GM12878 (cell line): ENCODE measurements at regions not wholly inside any gene's neighbourhood (a gene's known extent, or its start where the extent isn't known, plus 50 kb on each side); places are given as distances from the start of the nearest gene placed in this dataset.
A peak's percentile ranks its signal among the peaks of the same experiment; 100 is the strongest.

Experiments used
- ATAC-seq: fragments of 200-7000 bp; cut with Tn5 transposase; 3 replicates; pipeline ENCODE4 v1.9.1; 2020; ENCODE audit warnings: mild to moderate bottlenecking, moderate library complexity
- BruUV-seq: library from RNA; stranded (reverse); fragments of 400-500 nt; replicated peaks from 2 replicates; lab custom pipeline; 2021; lab: Mats Ljungman, UMichigan
- CTCF ChIA-PET: fragments of 300-600 bp; sonication (Branson Sonifier 250); formaldehyde crosslinking; extraction: SDS; loops from one replicate; lab custom pipeline; 2021; ENCODE audit warnings: inconsistent platforms; lab: Yijun Ruan, JAX
- POLR2A ChIA-PET: fragments of 350-600 bp; formaldehyde crosslinking; extraction: SDS; loops from one replicate; lab custom pipeline; 2021; ENCODE audit warnings: inconsistent platforms; lab: Charles Lee
- RAD21 ChIA-PET: fragments of 300-600 bp; sonication (Branson Sonifier 250); formaldehyde crosslinking; loops from one replicate; lab custom pipeline; 2023; ENCODE audit warnings: antibody characterized with exemption; ENCODE audit not compliant: unreplicated experiment; lab: Charles Lee
- SMC1A ChIA-PET: fragments of 300-600 bp; sonication (Branson Sonifier 250); formaldehyde crosslinking; loops from one replicate; lab custom pipeline; 2023; ENCODE audit not compliant: unreplicated experiment, uncharacterized antibody; lab: Charles Lee
- DNase-seq: peaks from one replicate; pipeline ENCODE4 v3.0.0-alpha.2; 2011; ENCODE audit warnings: low read depth, low spot score
- FAIRE-seq: peaks from 3 replicates; lab custom pipeline; 2011; peaks lifted over from hg19 to GRCh38; lab: Jason Lieb, UNC
- H2AFZ ChIP-seq: 2 replicates; pipeline ENCODE4 v1.6.0; 2011; ENCODE audit warnings: low read depth, low read length, control low read depth; ENCODE audit not compliant: control insufficient read depth
- H3K27ac ChIP-seq: 2 replicates; pipeline ENCODE4 v1.5.1; 2011; ENCODE audit warnings: control low read depth; ENCODE audit not compliant: control insufficient read depth, insufficient read depth
- H3K27me3 ChIP-seq, 2 experiments: replicated peaks in 1 of 2; 2 replicates each; pipeline versions ENCODE4 v1.6.0 to v1.6.1; 2011; ENCODE audit warnings: low read length in 1 of 2; ENCODE audit not compliant: control insufficient read depth in 2 of 2, insufficient read depth in 2 of 2
- H3K36me3 ChIP-seq, 2 experiments: 2 replicates each; pipeline ENCODE4 v1.5.1; 2011; ENCODE audit warnings: low read length in 1 of 2; ENCODE audit not compliant: control insufficient read depth in 2 of 2, insufficient read depth in 2 of 2
- H3K4me1 ChIP-seq: 2 replicates; pipeline ENCODE4 v1.6.1; 2011; ENCODE audit warnings: mild to moderate bottlenecking, low read length, moderate library complexity, mixed read lengths; ENCODE audit not compliant: control insufficient read depth, insufficient read depth
- H3K4me2 ChIP-seq: 2 replicates; pipeline ENCODE4 v1.6.0; 2011; ENCODE audit warnings: control low read depth; ENCODE audit not compliant: control insufficient read depth, insufficient read depth
- H3K4me3 ChIP-seq: fragments of 200-600 bp; sonication (generic); 2 replicates; pipeline ENCODE4 v1.5.1; 2016
- H3K79me2 ChIP-seq: 2 replicates; pipeline ENCODE4 v1.6.0; 2011; ENCODE audit warnings: low read length; ENCODE audit not compliant: control insufficient read depth, insufficient read depth
- H3K9ac ChIP-seq: 2 replicates; pipeline ENCODE4 v1.8.0; 2011; ENCODE audit warnings: low read length, control low read depth, mixed read lengths; ENCODE audit not compliant: control insufficient read depth, insufficient read depth
- H3K9me3 ChIP-seq: replicated peaks from 3 replicates; pipeline ENCODE4 v1.5.1; 2011; ENCODE audit warnings: mild to moderate bottlenecking, low read length; ENCODE audit not compliant: control insufficient read depth, insufficient read depth
- H4K20me1 ChIP-seq: 2 replicates; pipeline ENCODE4 v1.6.0; 2011; ENCODE audit not compliant: control insufficient read depth, insufficient read depth
- ASH2L ChIP-seq: fragments of 300-600, 200-600 bp; sonication (generic); IDR thresholded peaks from 2 replicates; pipeline ENCODE4 v1.6.1; 2017; ENCODE audit warnings: low read depth, mild to moderate bottlenecking, borderline replicate concordance
- FOXM1 ChIP-seq: IDR thresholded peaks from 2 replicates; pipeline ENCODE4 v1.6.1; 2012; ENCODE audit warnings: low read depth, mild to moderate bottlenecking, inconsistent platforms, low read length, moderate library complexity
- LARP7 ChIP-seq: fragments of 450-650 bp; IDR thresholded peaks from 2 replicates; pipeline ENCODE4 v1.6.1; 2017; ENCODE audit warnings: mild to moderate bottlenecking
- MEF2B ChIP-seq: fragments of 450-650 bp; IDR thresholded peaks from 2 replicates; pipeline ENCODE4 v1.6.1; 2018; ENCODE audit warnings: mild to moderate bottlenecking, moderate library complexity; ENCODE audit not compliant: partially characterized antibody, poor library complexity, severe bottlenecking
- NR2C1 ChIP-seq: fragments of 450-650 bp; IDR thresholded peaks from 2 replicates; pipeline ENCODE4 v1.6.1; 2017; ENCODE audit warnings: antibody characterized with exemption, mild to moderate bottlenecking, moderate library complexity
- SIN3A ChIP-seq: IDR thresholded peaks from 2 replicates; pipeline ENCODE4 v1.6.1; 2012; ENCODE audit warnings: low read depth, low read length, improper control_type of control experiment
- YY1 ChIP-seq: IDR thresholded peaks from 2 replicates; pipeline ENCODE4 v1.6.1; 2011; ENCODE audit warnings: low read depth, mild to moderate bottlenecking, low read length
- WGBS: methylation state at CpG from one replicate; pipeline ENCODE4 v1.1.6; 2016; ENCODE audit warnings: low lambda C conversion rate; ENCODE audit not compliant: insufficient replicate concordance, insufficient coverage; ENCODE audit errors: missing lambda C conversion rate; 5-methylcytosine and 5-hydroxymethylcytosine counted together
- in situ Hi-C: fragments of 300-500 bp; cut with MboI; formaldehyde crosslinking; loops from 9 replicates; pipeline ENCODE4 v1.14.3; 2018; ENCODE audit warnings: mixed read lengths
- intact Hi-C: fragments of 100-400 bp; cut with micrococcal nuclease; formaldehyde crosslinking; loops from one replicate; pipeline ENCODE4 v1.14.2; 2022; ENCODE audit not compliant: unreplicated experiment
- TF ChIP-seq, protein P1 (sequence below): IDR thresholded peaks from 2 replicates; pipeline ENCODE4 v1.6.1; 2011; ENCODE audit warnings: low read depth, mild to moderate bottlenecking, low read length, moderate library complexity, borderline replicate concordance; ENCODE audit errors: extremely low read depth

DNA sequence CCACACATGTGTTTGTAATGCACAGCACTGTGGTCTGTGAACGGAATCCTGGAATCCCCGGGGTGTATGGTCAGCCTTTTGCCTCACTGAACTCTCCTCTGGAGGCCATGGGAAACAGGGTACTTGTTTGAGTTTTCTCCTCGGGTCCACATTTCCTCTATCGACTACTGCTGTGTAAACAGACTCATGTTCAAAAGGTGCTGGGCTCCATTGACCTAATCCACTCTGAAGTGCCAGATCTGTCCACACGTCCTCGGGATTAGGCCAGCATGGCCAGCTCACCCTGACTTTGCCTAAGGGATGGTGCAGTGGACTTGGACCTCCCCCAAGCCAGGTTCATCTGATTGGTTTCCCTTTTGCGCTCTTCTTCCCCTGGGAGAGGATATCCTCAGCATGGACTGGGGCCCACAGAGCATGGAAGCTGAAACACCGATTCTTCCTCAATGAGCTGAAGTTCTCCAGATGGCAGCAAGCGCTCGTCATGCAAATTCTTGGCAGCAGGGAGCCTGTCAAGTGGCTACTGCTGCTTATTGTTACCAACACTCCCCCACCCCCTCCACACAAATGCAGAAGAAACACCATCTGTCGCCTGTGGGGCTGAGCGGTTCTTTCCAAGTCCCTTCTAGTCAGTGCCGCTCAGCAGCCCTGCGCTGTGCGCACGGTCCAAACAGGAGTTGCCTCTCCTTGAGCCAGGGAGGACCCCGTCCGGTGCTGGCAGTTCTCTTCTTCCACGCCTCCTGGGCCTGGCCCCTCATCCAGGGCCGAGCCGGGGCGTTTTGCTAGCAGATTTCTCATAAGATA, 292.6 kb upstream of the MARCKS start:
- no TSS peak for BruUV-seq
- Histone ChIP-seq H3K27me3 (no peaks in the 10 kb centered on the region), H3K4me2 (no peak overlapping the region), H2AFZ (peak overlapping the region; percentile 49), H3K27ac (no peak overlapping the region), H3K79me2 (no peaks in the 10 kb centered on the region), H4K20me1 (no peaks in the 10 kb centered on the region), H3K9ac (no peak overlapping the region), H3K36me3 (no peaks in the 10 kb centered on the region), H3K4me3 (no peak overlapping the region), H3K9me3 (no peaks in the 10 kb centered on the region), H3K4me1 (peaks cover 4% of the 10 kb centered on the region)
- RAD21 ChIA-PET: no interaction called here
- in situ Hi-C loops: no loop called here
- CTCF ChIA-PET: no interaction called here
- peak; percentile 79 for ATAC-seq
- POLR2A ChIA-PET: no interaction called here
- FAIRE-seq: no peak
- 58% methylated on average over 22 of the region's 22 CpGs for WGBS
- no peak for DNase-seq
- intact Hi-C loops: no loop called here
- TF ChIP-seq FOXM1 (no peak), LARP7 (no peak), SIN3A (no peak), ASH2L (no peak), MEF2B (no peak), YY1 (no peak), NR2C1 (no peak)
- TF ChIP-seq, protein P1, sequence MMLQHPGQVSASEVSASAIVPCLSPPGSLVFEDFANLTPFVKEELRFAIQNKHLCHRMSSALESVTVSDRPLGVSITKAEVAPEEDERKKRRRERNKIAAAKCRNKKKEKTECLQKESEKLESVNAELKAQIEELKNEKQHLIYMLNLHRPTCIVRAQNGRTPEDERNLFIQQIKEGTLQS: no peak
- SMC1A ChIA-PET: interaction anchor here (0.8 kb wide), 1 partner anchor 62 kb away, joined by 3 read pairs; no protein-coding TSS in a partner anchor
